ENCODE measurements at regions not wholly inside any gene's neighbourhood (a gene's known extent, or its start where the extent isn't known, plus 50 kb on each side); places are given as distances from the start of the nearest gene placed in this dataset.

DNA sequence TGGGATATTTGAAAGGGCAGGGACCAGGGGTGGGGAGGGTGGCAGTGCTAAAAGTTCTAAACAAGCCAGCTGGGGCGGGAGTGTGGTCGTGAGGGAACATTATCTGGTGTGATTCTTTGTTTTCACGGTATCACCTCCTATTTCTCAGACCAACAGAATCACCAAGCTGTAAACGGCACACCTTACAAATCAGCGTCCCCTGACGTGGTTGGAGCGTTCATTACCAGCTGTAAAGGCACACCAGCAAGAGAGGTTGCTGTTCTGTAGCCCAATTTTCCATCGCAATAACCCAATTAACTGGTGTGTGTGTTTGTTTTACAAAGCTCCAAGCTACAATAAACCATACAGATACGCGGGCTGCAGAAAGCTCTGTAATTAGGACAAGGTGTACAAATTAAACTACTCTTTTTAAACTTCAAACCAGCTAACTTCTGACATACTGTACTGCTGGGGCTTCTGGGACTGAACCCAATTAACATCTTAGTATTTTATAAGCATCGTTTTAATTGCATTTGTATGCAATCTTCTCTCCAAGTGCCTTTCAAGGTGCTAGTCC is 303.6 kb upstream of the CLINT1 start:
- TF ChIP-seq, protein P1, sequence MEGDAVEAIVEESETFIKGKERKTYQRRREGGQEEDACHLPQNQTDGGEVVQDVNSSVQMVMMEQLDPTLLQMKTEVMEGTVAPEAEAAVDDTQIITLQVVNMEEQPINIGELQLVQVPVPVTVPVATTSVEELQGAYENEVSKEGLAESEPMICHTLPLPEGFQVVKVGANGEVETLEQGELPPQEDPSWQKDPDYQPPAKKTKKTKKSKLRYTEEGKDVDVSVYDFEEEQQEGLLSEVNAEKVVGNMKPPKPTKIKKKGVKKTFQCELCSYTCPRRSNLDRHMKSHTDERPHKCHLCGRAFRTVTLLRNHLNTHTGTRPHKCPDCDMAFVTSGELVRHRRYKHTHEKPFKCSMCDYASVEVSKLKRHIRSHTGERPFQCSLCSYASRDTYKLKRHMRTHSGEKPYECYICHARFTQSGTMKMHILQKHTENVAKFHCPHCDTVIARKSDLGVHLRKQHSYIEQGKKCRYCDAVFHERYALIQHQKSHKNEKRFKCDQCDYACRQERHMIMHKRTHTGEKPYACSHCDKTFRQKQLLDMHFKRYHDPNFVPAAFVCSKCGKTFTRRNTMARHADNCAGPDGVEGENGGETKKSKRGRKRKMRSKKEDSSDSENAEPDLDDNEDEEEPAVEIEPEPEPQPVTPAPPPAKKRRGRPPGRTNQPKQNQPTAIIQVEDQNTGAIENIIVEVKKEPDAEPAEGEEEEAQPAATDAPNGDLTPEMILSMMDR (IDR thresholded peaks at IDR 0.05; ENCODE audit: low read length): no peak
- TF ChIP-seq EZH2phosphoT487 (IDR thresholded peaks at IDR 0.05; ENCODE audit: low read length): no peak

Data from MM.1S (cell line).